OCI-LY1 (cell line): ENCODE measurements at regions not wholly inside any gene's neighbourhood (a gene's known extent, or its start where the extent isn't known, plus 50 kb on each side); places are given as distances from the start of the nearest gene placed in this dataset.

Experiments
- H2AFZ ChIP-seq: fragments of 200-600 bp; sonication (generic), shearing (Covaris generic); 2 replicates; pipeline ENCODE4 v1.6.0; 2014; ENCODE audit warnings: antibody characterized with exemption, mild to moderate bottlenecking, low read length
- H3F3A ChIP-seq: fragments of 200-600 bp; sonication (generic), shearing (Covaris generic); 2 replicates; pipeline ENCODE4 v1.6.0; 2014; ENCODE audit warnings: mild to moderate bottlenecking, antibody characterized with exemption, low read length, moderate library complexity; ENCODE audit not compliant: insufficient read depth
- H3K27ac ChIP-seq: fragments of 200-600 bp; sonication (generic); 2 replicates; pipeline ENCODE4 v1.5.1; 2014; ENCODE audit warnings: low read length, mixed run types, mild to moderate bottlenecking, low read depth; ENCODE audit not compliant: poor library complexity, severe bottlenecking
- H3K27me3 ChIP-seq: fragments of 200-600 bp; sonication (generic); 2 replicates; pipeline ENCODE4 v1.6.0; 2014; ENCODE audit warnings: antibody characterized with exemption, mild to moderate bottlenecking, low read length, moderate library complexity; ENCODE audit not compliant: insufficient read depth
- H3K36me3 ChIP-seq: fragments of 200-600 bp; sonication (generic); 2 replicates; pipeline ENCODE4 v1.6.1; 2014; ENCODE audit warnings: mild to moderate bottlenecking, antibody characterized with exemption, low read length, moderate library complexity, mixed read lengths; ENCODE audit not compliant: insufficient read depth
- H3K4me1 ChIP-seq: fragments of 200-600 bp; sonication (generic); 2 replicates; pipeline ENCODE4 v1.5.1; 2014; ENCODE audit warnings: mild to moderate bottlenecking, low read length, moderate library complexity; ENCODE audit not compliant: insufficient read depth, severe bottlenecking
- H3K4me2 ChIP-seq: fragments of 200-600 bp; sonication (generic), shearing (Covaris generic); 2 replicates; pipeline ENCODE4 v1.6.1; 2014; ENCODE audit warnings: low read length
- H3K4me3 ChIP-seq: fragments of 200-600 bp; sonication (generic); 2 replicates; pipeline ENCODE4 v1.5.1; 2014; ENCODE audit warnings: low read length, low read depth, mild to moderate bottlenecking, mixed read lengths; ENCODE audit not compliant: poor library complexity, severe bottlenecking
- H3K79me2 ChIP-seq: fragments of 200-600 bp; shearing (Covaris generic); 2 replicates; pipeline ENCODE4 v1.6.1; 2016; ENCODE audit warnings: mixed run types, low read length, mixed read lengths; ENCODE audit not compliant: insufficient read depth
- H3K9ac ChIP-seq: fragments of 200-600 bp; sonication (generic), shearing (Covaris generic); 2 replicates; pipeline ENCODE4 v1.6.1; 2014; ENCODE audit warnings: mild to moderate bottlenecking, low read length, mixed read lengths
- H3K9me2 ChIP-seq: fragments of 200-600 bp; sonication (generic), shearing (Covaris generic); 2 replicates; pipeline ENCODE4 v1.6.1; 2014; ENCODE audit warnings: low read depth, mild to moderate bottlenecking, low read length, mixed read lengths
- H3K9me3 ChIP-seq: fragments of 200-600 bp; shearing (Covaris generic); 2 replicates; pipeline ENCODE4 v1.6.1; 2014; ENCODE audit warnings: low read length, mixed read lengths
- H4K20me1 ChIP-seq: fragments of 200-600 bp; sonication (generic), shearing (Covaris generic); 2 replicates; pipeline ENCODE4 v1.6.0; 2016; ENCODE audit warnings: mild to moderate bottlenecking, low read length; ENCODE audit not compliant: insufficient read depth
- EZH2 ChIP-seq: fragments of 200-600 bp; sonication (generic), shearing (Covaris generic); IDR thresholded peaks from 2 replicates; pipeline ENCODE4 v1.8.0; 2017; ENCODE audit warnings: borderline replicate concordance, mixed run types, mild to moderate bottlenecking, antibody characterized with exemption, low read length, moderate library complexity, mixed read lengths
- TF ChIP-seq, protein P1 (sequence below): fragments of 200-600 bp; sonication (generic), shearing (Covaris generic); IDR thresholded peaks from 2 replicates; pipeline ENCODE4 v1.5.1; 2017; ENCODE audit warnings: mild to moderate bottlenecking, antibody characterized with exemption, low read length, moderate library complexity, mixed read lengths

GRCh38 chr17:6325741-6326140, 109.2 kb downstream of the AIPL1 start:
- H3K4me3 ChIP-seq: no peak overlapping the region
- no peaks in the 10 kb centered on the region for H3K79me2 ChIP-seq
- TF ChIP-seq, protein P1, sequence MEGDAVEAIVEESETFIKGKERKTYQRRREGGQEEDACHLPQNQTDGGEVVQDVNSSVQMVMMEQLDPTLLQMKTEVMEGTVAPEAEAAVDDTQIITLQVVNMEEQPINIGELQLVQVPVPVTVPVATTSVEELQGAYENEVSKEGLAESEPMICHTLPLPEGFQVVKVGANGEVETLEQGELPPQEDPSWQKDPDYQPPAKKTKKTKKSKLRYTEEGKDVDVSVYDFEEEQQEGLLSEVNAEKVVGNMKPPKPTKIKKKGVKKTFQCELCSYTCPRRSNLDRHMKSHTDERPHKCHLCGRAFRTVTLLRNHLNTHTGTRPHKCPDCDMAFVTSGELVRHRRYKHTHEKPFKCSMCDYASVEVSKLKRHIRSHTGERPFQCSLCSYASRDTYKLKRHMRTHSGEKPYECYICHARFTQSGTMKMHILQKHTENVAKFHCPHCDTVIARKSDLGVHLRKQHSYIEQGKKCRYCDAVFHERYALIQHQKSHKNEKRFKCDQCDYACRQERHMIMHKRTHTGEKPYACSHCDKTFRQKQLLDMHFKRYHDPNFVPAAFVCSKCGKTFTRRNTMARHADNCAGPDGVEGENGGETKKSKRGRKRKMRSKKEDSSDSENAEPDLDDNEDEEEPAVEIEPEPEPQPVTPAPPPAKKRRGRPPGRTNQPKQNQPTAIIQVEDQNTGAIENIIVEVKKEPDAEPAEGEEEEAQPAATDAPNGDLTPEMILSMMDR: no peak
- no peak for TF ChIP-seq EZH2
- no peaks in the 10 kb centered on the region for H3F3A ChIP-seq
- H3K9ac ChIP-seq: no peak overlapping the region
- H3K9me2 ChIP-seq: no peaks in the 10 kb centered on the region
- no peaks in the 10 kb centered on the region for H3K36me3 ChIP-seq
- no peaks in the 10 kb centered on the region for H3K9me3 ChIP-seq
- H3K27ac ChIP-seq: no peak overlapping the region
- no peaks in the 10 kb centered on the region for H4K20me1 ChIP-seq
- no peak overlapping the region for H3K4me2 ChIP-seq
- no peaks in the 10 kb centered on the region for H3K27me3 ChIP-seq
- H2AFZ ChIP-seq: no peak overlapping the region
- no peaks in the 10 kb centered on the region for H3K4me1 ChIP-seq

GRCh38 chr17:6325051-6325450, 109.9 kb downstream of the AIPL1 start:
- no peaks in the 10 kb centered on the region for H4K20me1 ChIP-seq
- TF ChIP-seq, protein P1: no peak
- no peak for TF ChIP-seq EZH2

GRCh38 chr17:6323626-6324356, 111.1 kb downstream of the AIPL1 start:
- H3F3A ChIP-seq: no peaks in the 10 kb centered on the region
- no peaks in the 10 kb centered on the region for H3K36me3 ChIP-seq
- H3K79me2 ChIP-seq: no peaks in the 10 kb centered on the region
- no peak overlapping the region for H3K9ac ChIP-seq
- no peak overlapping the region for H3K4me2 ChIP-seq
- H2AFZ ChIP-seq: no peak overlapping the region
- TF ChIP-seq, protein P1: no peak
- TF ChIP-seq EZH2: no peak
- no peaks in the 10 kb centered on the region for H3K4me1 ChIP-seq
- H3K27me3 ChIP-seq: no peaks in the 10 kb centered on the region
- H3K9me3 ChIP-seq: no peaks in the 10 kb centered on the region
- H3K27ac ChIP-seq: no peak overlapping the region
- no peak overlapping the region for H3K4me3 ChIP-seq
- no peaks in the 10 kb centered on the region for H3K9me2 ChIP-seq
- no peaks in the 10 kb centered on the region for H4K20me1 ChIP-seq

More at GRCh38 chr17:6325051-6325450, 109.9 kb downstream of the AIPL1 start:
- no peak overlapping the region for H3K9ac ChIP-seq
- H3K79me2 ChIP-seq: no peaks in the 10 kb centered on the region
- no peaks in the 10 kb centered on the region for H3K9me2 ChIP-seq
- no peak overlapping the region for H2AFZ ChIP-seq
- no peak overlapping the region for H3K4me3 ChIP-seq
- no peaks in the 10 kb centered on the region for H3F3A ChIP-seq
- H3K4me2 ChIP-seq: no peak overlapping the region
- H3K4me1 ChIP-seq: no peaks in the 10 kb centered on the region
- no peaks in the 10 kb centered on the region for H3K9me3 ChIP-seq
- H3K27ac ChIP-seq: no peak overlapping the region
- H3K36me3 ChIP-seq: no peaks in the 10 kb centered on the region
- H3K27me3 ChIP-seq: no peaks in the 10 kb centered on the region
